Cardiac fibroblast (primary cell): ENCODE measurements at regions not wholly inside any gene's neighbourhood (a gene's known extent, or its start where the extent isn't known, plus 50 kb on each side); places are given as distances from the start of the nearest gene placed in this dataset.

Experiments
- DNase-seq, 2 donors: peaks; one replicate each; pipeline versions ENCODE4 v3.0.0 to v3.0.0-alpha.2; 2010; ENCODE audit warnings: low read depth in 2 of 2
- H3K4me3 ChIP-seq, 2 donors: replicated peaks in 1 of 2; 1 replicate in 1 of 2; 2 replicates in 1 of 2; pipeline ENCODE4 v1.5.1; 2011; ENCODE audit warnings: low read depth in 2 of 2, low read length in 2 of 2, mild to moderate bottlenecking in 2 of 2, moderate library complexity in 1 of 2
- CTCF ChIP-seq: IDR thresholded peaks from one replicate; pipeline ENCODE4 v1.5.1; 2011; ENCODE audit warnings: low read depth, mild to moderate bottlenecking, low read length, inconsistent platforms

GRCh38 chr10:105413997-105414396 lies 772.9 kb downstream of the SORCS3 start:
- TF ChIP-seq CTCF: no peak
- DNase-seq: no peak
- H3K4me3 ChIP-seq: no peak overlapping the region

DNA sequence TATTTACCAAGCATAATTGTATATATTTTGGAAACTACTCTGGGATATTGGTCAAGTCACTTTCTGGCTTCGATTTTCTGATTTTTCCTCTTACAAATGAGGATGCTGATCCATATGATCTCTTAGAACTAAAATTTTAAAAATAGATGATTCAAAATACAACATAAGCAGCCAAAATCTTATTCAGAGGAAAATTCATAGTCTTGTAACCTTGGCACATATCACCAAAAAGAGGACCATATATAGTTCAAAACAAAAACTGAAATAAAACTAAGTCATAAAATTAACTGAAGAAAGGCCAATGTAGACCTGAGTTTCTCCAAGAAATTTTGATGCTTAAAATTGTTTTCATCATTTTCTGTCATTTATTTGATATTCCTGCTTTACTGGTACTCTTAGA lies 768.3 kb downstream of the SORCS3 start:
- TF ChIP-seq CTCF: no peak
- H3K4me3 ChIP-seq: no peak overlapping the region
- DNase-seq: no peak

GRCh38 chr10:105406488-105406887 lies 765.4 kb downstream of the SORCS3 start:
- no peak overlapping the region for H3K4me3 ChIP-seq
- DNase-seq: no peak
- no peak for TF ChIP-seq CTCF

- no peak for DNase-seq
- H3K4me3 ChIP-seq: no peak overlapping the region
- TF ChIP-seq CTCF: no peak
Measured at GRCh38 chr10:105398202-105398601, 757.1 kb downstream of the SORCS3 start.

GRCh38 chr10:105391670-105392351 lies 750.7 kb downstream of the SORCS3 start:
- no peak overlapping the region for H3K4me3 ChIP-seq
- no peak for DNase-seq
- TF ChIP-seq CTCF: no peak

- no peak overlapping the region for H3K4me3 ChIP-seq
- TF ChIP-seq CTCF: no peak
- no peak for DNase-seq
Measured at GRCh38 chr10:105387971-105388370, 746.9 kb downstream of the SORCS3 start.

DNA sequence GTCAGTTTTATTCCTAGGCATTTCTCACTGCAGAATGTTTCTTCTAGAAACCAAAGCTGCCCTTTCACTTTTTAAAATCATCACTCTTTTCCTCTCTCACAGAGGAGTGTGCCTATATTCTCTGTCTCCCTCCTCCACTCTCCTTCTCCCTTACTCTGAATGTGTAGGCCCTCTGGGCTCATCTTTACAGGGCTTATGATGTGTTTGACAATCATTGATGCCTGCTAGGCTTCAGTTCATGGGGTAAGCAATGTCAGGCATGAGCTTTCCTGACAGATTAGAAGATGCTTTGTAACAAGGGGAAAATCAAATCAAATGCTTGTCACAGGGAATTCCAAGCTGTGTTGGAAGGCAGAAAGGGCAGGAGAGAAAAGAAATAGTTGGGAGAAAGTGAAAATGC lies 742.9 kb downstream of the SORCS3 start:
- TF ChIP-seq CTCF: no peak
- H3K4me3 ChIP-seq: no peak overlapping the region
- no peak for DNase-seq
